Erythroblast (primary cell): ENCODE measurements at regions not wholly inside any gene's neighbourhood (a gene's known extent, or its start where the extent isn't known, plus 50 kb on each side); places are given as distances from the start of the nearest gene placed in this dataset.

ENCODE experiments used
- GATA1 ChIP-seq: IDR thresholded peaks from 2 replicates; pipeline ENCODE4 v1.6.1; 2011; ENCODE audit warnings: low read depth, mild to moderate bottlenecking, control low read depth, low read length, moderate library complexity
- POLR2A ChIP-seq: IDR thresholded peaks from 2 replicates; pipeline ENCODE4 v1.6.1; 2011; ENCODE audit warnings: mild to moderate bottlenecking, low read length

- TF ChIP-seq POLR2A (no peak), GATA1 (no peak)
Measured at GRCh38 chr21:36553406-36553805, 73.5 kb upstream of the CLDN14 start.
